HepG2 (cell line): ENCODE measurements at regions not wholly inside any gene's neighbourhood (a gene's known extent, or its start where the extent isn't known, plus 50 kb on each side); places are given as distances from the start of the nearest gene placed in this dataset.

ENCODE experiments used
- ATAC-seq: fragments of 200-7000 bp; cut with Tn5 transposase; 3 replicates; pipeline ENCODE4 v1.9.1; 2020; ENCODE audit warnings: mild to moderate bottlenecking, moderate library complexity
- BruUV-seq: library from RNA; stranded (reverse); fragments of 400-500 nt; replicated peaks from 2 replicates; lab custom pipeline; 2021; lab: Mats Ljungman, UMichigan
- CTCF ChIA-PET: fragments of 300-600 bp; formaldehyde crosslinking; extraction: SDS; loops from one replicate; lab custom pipeline; 2021; ENCODE audit warnings: low total read pairs, inconsistent platforms, low intra/inter-chr PET ratio; lab: Yijun Ruan, JAX
- POLR2A ChIA-PET: fragments of 350-600 bp; sonication (Branson Sonifier 250); formaldehyde crosslinking; loops from one replicate; lab custom pipeline; 2020; ENCODE audit warnings: antibody characterized with exemption, inconsistent platforms; lab: Yijun Ruan, JAX
- DNase-seq: peaks from one replicate; pipeline ENCODE4 v3.0.0-alpha.2; 2015; ENCODE audit warnings: low spot score
- FAIRE-seq: peaks from 3 replicates; lab custom pipeline; 2011; peaks lifted over from hg19 to GRCh38; lab: Jason Lieb, UNC
- H2AFZ ChIP-seq: one replicate; pipeline ENCODE4 v1.6.1; 2011; ENCODE audit warnings: low read length, inconsistent platforms
- H3K27ac ChIP-seq: fragments of 300-600 bp; 3 replicates; pipeline ENCODE4 v1.8.0; 2011; ENCODE audit warnings: mixed run types, mild to moderate bottlenecking, mixed read lengths, low read length, inconsistent platforms; ENCODE audit not compliant: insufficient read depth; ENCODE audit errors: extremely low read length
- H3K27me3 ChIP-seq, 2 experiments: fragments of 200-600 bp in 1 of 2; 2 replicates in 1 of 2; 3 replicates in 1 of 2; pipeline versions ENCODE4 v1.6.0 to v1.8.0; 2011; ENCODE audit warnings: low read length in 2 of 2, mild to moderate bottlenecking in 2 of 2, moderate library complexity in 2 of 2, inconsistent platforms in 1 of 2; ENCODE audit not compliant: insufficient read depth in 2 of 2, control insufficient read depth in 1 of 2
- H3K36me3 ChIP-seq, 2 experiments: fragments of 200-600 bp in 1 of 2; replicated peaks in 1 of 2; 2 replicates in 1 of 2; 3 replicates in 1 of 2; pipeline versions ENCODE4 v1.5.1 to v1.8.0; 2011; ENCODE audit warnings: low read length in 2 of 2, inconsistent platforms in 1 of 2; ENCODE audit not compliant: insufficient read depth in 2 of 2, control insufficient read depth in 1 of 2
- H3K4me1 ChIP-seq: 2 replicates; pipeline ENCODE4 v1.5.1; 2012; ENCODE audit warnings: low read length, inconsistent platforms; ENCODE audit not compliant: insufficient read depth
- H3K4me2 ChIP-seq: 2 replicates; pipeline ENCODE4 v1.6.0; 2011; ENCODE audit warnings: low read depth, low read length, inconsistent platforms
- H3K4me3 ChIP-seq, 3 experiments: fragments of 200-600 bp in 1 of 3; sonication (generic), shearing (Covaris generic) in 1 of 3; replicated peaks in 1 of 3; 2 replicates each; pipeline ENCODE4 v1.5.1; 2011 to 2016; ENCODE audit warnings: low read length in 3 of 3, inconsistent platforms in 2 of 3, low read depth in 2 of 3, mild to moderate bottlenecking in 2 of 3, control low read depth in 1 of 3, mixed read lengths in 1 of 3; ENCODE audit not compliant: insufficient read depth in 1 of 3
- H3K79me2 ChIP-seq: one replicate; pipeline ENCODE4 v1.6.1; 2011; ENCODE audit warnings: low read length, inconsistent platforms; ENCODE audit not compliant: insufficient read depth
- H3K9ac ChIP-seq: 2 replicates; pipeline ENCODE4 v1.6.0; 2011; ENCODE audit warnings: mild to moderate bottlenecking, low read depth, low read length, inconsistent platforms; ENCODE audit not compliant: insufficient read depth
- H3K9me3 ChIP-seq: 2 replicates; pipeline ENCODE4 v1.5.1; 2012; ENCODE audit warnings: mild to moderate bottlenecking, low read length
- H4K20me1 ChIP-seq: 2 replicates; pipeline ENCODE4 v1.6.0; 2011; ENCODE audit warnings: inconsistent platforms, mild to moderate bottlenecking, low read length, moderate library complexity; ENCODE audit not compliant: insufficient read depth
- IKZF1 ChIP-seq: fragments of 450-650 bp; IDR thresholded peaks from 2 replicates; pipeline ENCODE4 v1.7.1; 2016
- MAFG ChIP-seq: sonication (generic); formaldehyde crosslinking; IDR thresholded peaks from 2 replicates; pipeline ENCODE4 v1.5.1; 2020; ENCODE audit warnings: mild to moderate bottlenecking, missing genetic modification reagents
- POGZ ChIP-seq: sonication (generic); formaldehyde crosslinking; IDR thresholded peaks from 2 replicates; pipeline ENCODE4 v1.4.0; 2020; ENCODE audit warnings: mild to moderate bottlenecking, missing genetic modification reagents
- SAP130 ChIP-seq: IDR thresholded peaks from 2 replicates; pipeline ENCODE4 v1.6.1; 2016; ENCODE audit warnings: low read depth
- ZFX ChIP-seq: sonication (generic); formaldehyde crosslinking; IDR thresholded peaks from 2 replicates; pipeline ENCODE4 v1.4.0; 2020; ENCODE audit warnings: mild to moderate bottlenecking, low read depth, missing genetic modification reagents, moderate library complexity
- ZFY ChIP-seq: sonication (generic); formaldehyde crosslinking; IDR thresholded peaks from 2 replicates; pipeline ENCODE4 v1.4.0; 2020; ENCODE audit warnings: missing genetic modification reagents
- WGBS: methylation state at CpG from one replicate; pipeline ENCODE4 v1.1.6; 2017; ENCODE audit warnings: low lambda C conversion rate; 5-methylcytosine and 5-hydroxymethylcytosine counted together
- in situ Hi-C: cut with HindIII; loops from 2 replicates; pipeline ENCODE4 v1.10.0; 2017; ENCODE audit warnings: low pct_unique_long_range_greater_than_20kb; ENCODE audit not compliant: extremely low pct_ligation_motif_present
- intact Hi-C: fragments of 100-400 bp; cut with micrococcal nuclease; formaldehyde crosslinking; loops from one replicate; pipeline ENCODE4 v1.10.0; 2022; ENCODE audit not compliant: unreplicated experiment
- TF ChIP-seq, protein P1 (sequence below): IDR thresholded peaks from 2 replicates; pipeline ENCODE4 v1.6.1; 2012; ENCODE audit warnings: inconsistent platforms
- TF ChIP-seq, protein P2 (sequence below): IDR thresholded peaks from 2 replicates; pipeline ENCODE4 v1.6.1; 2016; ENCODE audit warnings: mild to moderate bottlenecking

DNA sequence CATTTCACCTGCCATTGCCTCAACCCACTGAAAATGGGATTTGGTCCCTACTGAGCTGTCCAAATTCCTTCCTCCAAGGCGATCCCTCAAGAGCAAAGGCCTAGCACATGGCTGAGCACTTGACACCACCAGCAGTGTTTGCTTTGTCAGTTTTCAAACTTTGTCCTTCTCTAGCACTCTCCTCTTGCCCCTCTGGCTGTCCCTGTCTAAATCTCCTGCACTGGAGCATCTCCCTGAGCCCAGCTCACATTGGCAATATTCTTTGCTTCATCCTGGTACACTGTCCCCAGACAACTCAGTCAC, 66.6 kb upstream of the FTH1 start:
- FAIRE-seq (no peak), DNase-seq (no peak)

More for the DNA sequence above, 66.6 kb upstream of the FTH1 start:
- CTCF ChIA-PET: no interaction called here
- H3K4me1 ChIP-seq: peaks cover 24% of the 10 kb centered on the region
- BruUV-seq: no TSS peak
- no peaks in the 10 kb centered on the region for H3K9me3 ChIP-seq
- H3K36me3 ChIP-seq: no peaks in the 10 kb centered on the region
- H3K9ac ChIP-seq: no peak overlapping the region
- POLR2A ChIA-PET: interaction anchor here (0.8 to 1.0 kb wide), 2 partner anchors 59 to 63 kb away, joined by 3 to 4 read pairs; no protein-coding TSS in a partner anchor
- intact Hi-C loops (no loop called here), in situ Hi-C loops (no loop called here)
- H3K27ac ChIP-seq: no peak overlapping the region
- WGBS: 0% methylated on average over 1 of the region's 1 CpG
- no peak overlapping the region for H2AFZ ChIP-seq
- no peaks in the 10 kb centered on the region for H4K20me1 ChIP-seq
- H3K4me3 ChIP-seq: no peak overlapping the region
- H3K79me2 ChIP-seq: no peaks in the 10 kb centered on the region
- ATAC-seq: peak; percentile 39; the same call in 2 of the 3 replicates
- H3K4me2 ChIP-seq: no peak overlapping the region; the same call in 1 of the 2 replicates
- TF ChIP-seq SAP130 (CRISPR knock-in tag): 0 out of 2 replicates have a peak, but pooled peaks have one; percentile 3
- TF ChIP-seq, protein P1, sequence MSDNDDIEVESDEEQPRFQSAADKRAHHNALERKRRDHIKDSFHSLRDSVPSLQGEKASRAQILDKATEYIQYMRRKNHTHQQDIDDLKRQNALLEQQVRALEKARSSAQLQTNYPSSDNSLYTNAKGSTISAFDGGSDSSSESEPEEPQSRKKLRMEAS: peak; percentile 80
- TF ChIP-seq, protein P2, sequence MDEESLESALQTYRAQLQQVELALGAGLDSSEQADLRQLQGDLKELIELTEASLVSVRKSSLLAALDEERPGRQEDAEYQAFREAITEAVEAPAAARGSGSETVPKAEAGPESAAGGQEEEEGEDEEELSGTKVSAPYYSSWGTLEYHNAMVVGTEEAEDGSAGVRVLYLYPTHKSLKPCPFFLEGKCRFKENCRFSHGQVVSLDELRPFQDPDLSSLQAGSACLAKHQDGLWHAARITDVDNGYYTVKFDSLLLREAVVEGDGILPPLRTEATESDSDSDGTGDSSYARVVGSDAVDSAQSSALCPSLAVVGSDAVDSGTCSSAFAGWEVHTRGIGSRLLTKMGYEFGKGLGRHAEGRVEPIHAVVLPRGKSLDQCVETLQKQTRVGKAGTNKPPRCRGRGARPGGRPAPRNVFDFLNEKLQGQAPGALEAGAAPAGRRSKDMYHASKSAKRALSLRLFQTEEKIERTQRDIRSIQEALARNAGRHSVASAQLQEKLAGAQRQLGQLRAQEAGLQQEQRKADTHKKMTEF: 0 out of 2 replicates have a peak, but pooled peaks have one; percentile 19
- peak; percentile 45; the same call in 1 of the 2 replicates for TF ChIP-seq ZFY
- TF ChIP-seq MAFG: no peak
- TF ChIP-seq ZFX (CRISPR knock-in tag): peak; percentile 44; the same call in 1 of the 2 replicates
- TF ChIP-seq POGZ: no peak
- no peak for TF ChIP-seq IKZF1
- TF ChIP-seq, all 625 proteins: peak for 5
- peaks cover 0 to 9% of the 10 kb centered on the region in 2 experiments; a peak in 3 of 5 replicates for H3K27me3 ChIP-seq
